Upper lobe of left lung (tissue), 6 donors: ENCODE measurements at regions not wholly inside any gene's neighbourhood (a gene's known extent, or its start where the extent isn't known, plus 50 kb on each side); places are given as distances from the start of the nearest gene placed in this dataset.
"Not testable (repeated sequence)": the region's sequence is repeated elsewhere in the genome, so short reads cannot be mapped to it uniquely, and the experiment has no call there.

Experiments
- ATAC-seq, 2 donors: fragments of 200-7000 bp; cut with Tn5 transposase; one replicate each; pipeline ENCODE4 v1.9.1; 2022; ENCODE audit warnings: mild to moderate bottlenecking in 2 of 2, moderate library complexity in 2 of 2; ENCODE audit not compliant: low FRiP score in 2 of 2
- DNase-seq, 2 donors: peaks; one replicate each; pipeline ENCODE4 v3.0.0-alpha.2; 2019 to 2020
- H3K27ac ChIP-seq, 4 donors: fragments of 200-600 bp; sonication (generic); one replicate each; pipeline ENCODE4 v1.5.1; 2016 to 2019
- H3K27me3 ChIP-seq, 4 donors: fragments of 200-600 bp; sonication (generic); one replicate each; pipeline ENCODE4 v1.5.1; 2017 to 2019
- H3K36me3 ChIP-seq, 4 donors: fragments of 200-600 bp; sonication (generic); one replicate each; pipeline ENCODE4 v1.5.1; 2016 to 2019
- H3K4me1 ChIP-seq, 4 donors: fragments of 200-600 bp; sonication (generic); one replicate each; pipeline ENCODE4 v1.5.1; 2018 to 2019
- H3K4me3 ChIP-seq, 4 donors: fragments of 200-600 bp; sonication (generic); one replicate each; pipeline ENCODE4 v1.5.1; 2017 to 2019; ENCODE audit warnings: mild to moderate bottlenecking in 2 of 4, moderate library complexity in 1 of 4
- H3K9me3 ChIP-seq, 4 donors: fragments of 200-600 bp; sonication (generic); one replicate each; pipeline ENCODE4 v1.5.1; 2018 to 2019
- CTCF ChIP-seq, 6 experiments: fragments of 450-650 bp in 4 of 6; fragments of 200-600 bp in 2 of 6; sonication (generic) in 2 of 6; IDR thresholded peaks; one replicate each; pipeline ENCODE4 v1.5.1; 2016 to 2019; ENCODE audit warnings: antibody characterized with exemption in 6 of 6
- EP300 ChIP-seq, 4 donors: sonication (generic); formaldehyde crosslinking; IDR thresholded peaks; one replicate each; pipeline ENCODE4 v1.5.1; 2017; ENCODE audit warnings: antibody characterized with exemption in 4 of 4, control low read depth in 2 of 4
- POLR2A ChIP-seq, 4 donors: fragments of 450-650 bp; IDR thresholded peaks; one replicate each; pipeline ENCODE4 v1.5.1; 2016 to 2017; ENCODE audit warnings: antibody characterized with exemption in 4 of 4, mild to moderate bottlenecking in 2 of 4
- POLR2AphosphoS5 ChIP-seq, 2 donors: sonication (generic); formaldehyde crosslinking; IDR thresholded peaks; one replicate each; pipeline ENCODE4 v1.5.1; 2017; ENCODE audit warnings: antibody characterized with exemption in 2 of 2
- WGBS, 2 donors: methylation state at CpG; one replicate each; pipeline ENCODE4 v1.1.5; 2017 to 2018; 5-methylcytosine and 5-hydroxymethylcytosine counted together
- donor health status: DM: no; HTN: no; CAD: no; lungs with moderate emphysema.
- donor health status: DM: no; HTN: yes; CAD: no; lungs with severe emphysema.

DNA sequence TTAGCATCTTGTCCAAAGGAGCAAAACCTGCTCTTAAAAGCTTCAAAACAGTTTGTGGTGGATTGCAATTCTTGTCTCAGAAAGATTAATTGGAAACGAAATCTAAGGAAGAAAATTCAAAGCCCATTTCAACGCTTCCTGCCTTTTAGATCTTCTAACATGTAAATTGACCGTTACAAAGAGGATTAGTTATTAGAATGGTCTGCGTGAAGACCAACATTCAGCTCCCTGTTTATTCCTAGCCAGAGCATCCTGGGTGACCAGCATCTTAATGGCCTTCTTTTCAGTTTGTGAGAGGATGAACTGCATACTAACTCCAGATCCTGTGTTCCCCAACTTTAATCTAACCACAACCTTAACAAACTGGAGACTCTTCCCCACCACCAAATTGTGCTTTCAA, 109.9 kb upstream of the SLC1A3 start:
- Histone ChIP-seq H3K27ac (no peak overlapping the region), H3K9me3 (no peaks in the 10 kb centered on the region), H3K36me3 (no peaks in the 10 kb centered on the region), H3K27me3 (no peaks in the 10 kb centered on the region), H3K4me3 (no peak overlapping the region), H3K4me1 (no peaks in the 10 kb centered on the region)
- DNase-seq (no peak), ATAC-seq (no peak)
- 76 to 86% methylated on average over 4 of the region's 4 CpGs for WGBS, 2 donors
- TF ChIP-seq POLR2A (IDR thresholded peaks at IDR 0.05) (no peak), EP300 (IDR thresholded peaks at IDR 0.05) (no peak), POLR2AphosphoS5 (IDR thresholded peaks at IDR 0.05) (no peak), CTCF (IDR thresholded peaks at IDR 0.05) (no peak)

DNA sequence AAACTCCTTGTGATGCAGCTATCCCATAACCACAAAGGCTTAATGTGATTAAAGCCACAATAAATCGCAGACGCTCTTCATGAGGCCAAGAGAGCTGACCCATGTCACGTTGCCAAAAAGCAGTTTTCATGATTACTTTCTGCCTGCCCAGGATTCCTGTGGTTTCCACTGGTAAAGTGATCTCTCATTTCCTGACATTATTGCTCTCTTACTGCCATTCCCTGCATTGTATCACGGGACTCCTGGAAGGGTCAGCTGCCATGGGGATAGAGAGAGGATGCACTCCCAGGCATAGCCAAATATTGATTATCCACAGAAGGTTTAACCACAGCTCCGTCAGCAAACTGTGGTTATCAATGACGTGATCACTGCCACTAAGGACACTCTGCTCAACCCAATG, 103.8 kb upstream of the SLC1A3 start:
- no peak for DNase-seq
- no peaks in the 10 kb centered on the region for H3K27me3 ChIP-seq
- H3K4me3 ChIP-seq: no peak overlapping the region
- ATAC-seq: peak; percentile 43 to 80
- TF ChIP-seq POLR2AphosphoS5 (IDR thresholded peaks at IDR 0.05) (no peak), CTCF (IDR thresholded peaks at IDR 0.05) (no peak), EP300 (IDR thresholded peaks at IDR 0.05) (no peak), POLR2A (IDR thresholded peaks at IDR 0.05) (no peak)
- no peaks in the 10 kb centered on the region for H3K9me3 ChIP-seq
- H3K4me1 ChIP-seq: no peaks in the 10 kb centered on the region
- H3K27ac ChIP-seq: no peak overlapping the region
- WGBS, 2 donors: 47 to 54% methylated on average over 6 of the region's 6 CpGs
- no peaks in the 10 kb centered on the region for H3K36me3 ChIP-seq

DNA sequence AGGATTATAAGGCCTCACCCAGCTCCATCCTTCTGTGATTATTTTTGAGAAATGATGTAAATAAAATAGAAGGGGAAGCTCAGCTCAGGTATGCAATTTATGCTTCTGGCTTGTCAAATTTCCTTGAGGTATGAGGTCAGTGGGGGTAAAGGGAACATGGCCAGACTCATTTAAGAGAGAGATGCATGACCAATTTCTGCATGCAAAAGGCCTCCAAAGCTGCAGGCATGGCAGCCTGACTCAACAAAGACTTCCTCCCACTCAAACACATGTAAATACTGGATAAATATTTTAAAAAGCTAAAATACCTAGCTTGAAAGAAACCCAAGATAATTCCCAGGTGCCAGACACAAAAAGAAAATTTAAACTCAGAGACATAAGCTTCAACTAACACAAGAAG, 101.4 kb upstream of the SLC1A3 start:
- Histone ChIP-seq H3K27ac (no peak overlapping the region), H3K27me3 (no peaks in the 10 kb centered on the region), H3K4me3 (no peak overlapping the region), H3K4me1 (no peaks in the 10 kb centered on the region), H3K9me3 (no peaks in the 10 kb centered on the region), H3K36me3 (no peaks in the 10 kb centered on the region)
- no peak for TF ChIP-seq CTCF (IDR thresholded peaks at IDR 0.05)
- no peak for TF ChIP-seq POLR2AphosphoS5 (IDR thresholded peaks at IDR 0.05)
- TF ChIP-seq POLR2A (IDR thresholded peaks at IDR 0.05): no peak
- TF ChIP-seq EP300 (IDR thresholded peaks at IDR 0.05): no peak
- no peak for DNase-seq
- no peak for ATAC-seq

GRCh38 chr5:36507332-36507952, 99.0 kb upstream of the SLC1A3 start:
- DNase-seq (peak in 1 of 2 donors; percentile 72), ATAC-seq (peak; percentile 67 to 75)
- Histone ChIP-seq H3K4me3 (no peak overlapping the region), H3K36me3 (no peaks in the 10 kb centered on the region), H3K27ac (no peak overlapping the region), H3K9me3 (no peaks in the 10 kb centered on the region), H3K27me3 (no peaks in the 10 kb centered on the region), H3K4me1 (no peaks in the 10 kb centered on the region)
- TF ChIP-seq POLR2AphosphoS5 (IDR thresholded peaks at IDR 0.05) (no peak), POLR2A (IDR thresholded peaks at IDR 0.05) (no peak), CTCF (IDR thresholded peaks at IDR 0.05) (peak; percentile 52 to 76 (median 70)), EP300 (IDR thresholded peaks at IDR 0.05) (no peak)
- 47 to 53% methylated on average over 6 of the region's 6 CpGs for WGBS, 2 donors

DNA sequence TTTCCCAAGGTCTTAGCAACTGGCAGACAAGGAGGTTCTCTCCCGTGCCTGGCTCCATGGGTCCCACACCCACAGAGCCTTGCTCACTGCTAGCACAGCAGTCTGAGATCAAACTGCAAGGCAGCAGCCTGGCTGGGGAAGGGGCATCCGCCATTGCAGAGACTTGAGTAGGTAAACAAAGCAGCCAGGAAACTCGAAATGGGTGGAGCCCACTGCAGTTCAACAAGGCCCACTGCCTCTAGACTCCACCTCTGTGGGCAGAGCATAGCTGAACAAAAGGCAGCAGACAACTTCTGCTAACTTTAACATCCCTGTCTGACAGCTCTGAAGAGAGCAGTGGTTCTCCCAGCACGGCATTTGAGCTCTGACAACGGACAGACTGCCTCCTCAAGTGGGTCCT, 98.1 kb upstream of the SLC1A3 start:
- H3K36me3 ChIP-seq, H3K4me3 ChIP-seq, H3K9me3 ChIP-seq, H3K27me3 ChIP-seq, H3K4me1 ChIP-seq, DNase-seq, ATAC-seq, H3K27ac ChIP-seq: not testable (repeated sequence)
- 17 to 52% methylated on average over 1 to 5 of the region's 5 CpGs for WGBS, 2 donors

DNA sequence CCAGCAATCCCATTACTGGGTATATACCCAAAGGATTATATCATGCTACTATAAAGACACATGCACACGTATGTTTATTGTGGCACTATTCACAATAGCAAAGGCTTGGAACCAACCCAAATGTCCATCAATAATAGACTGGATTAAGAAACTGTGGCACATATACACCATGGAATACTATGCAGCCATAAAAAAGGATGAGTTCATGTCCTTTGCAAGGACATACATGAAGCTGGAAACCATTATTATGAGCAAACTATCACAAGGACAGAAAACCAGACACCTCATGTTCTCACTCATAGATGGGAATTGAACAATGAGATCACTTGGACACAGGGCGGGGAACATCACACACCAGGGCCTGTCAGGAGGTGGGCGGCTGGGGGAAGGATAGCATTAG, 92.8 kb upstream of the SLC1A3 start:
- H3K4me1 ChIP-seq, H3K4me3 ChIP-seq, H3K27ac ChIP-seq, DNase-seq, H3K27me3 ChIP-seq, ATAC-seq, H3K36me3 ChIP-seq, H3K9me3 ChIP-seq: not testable (repeated sequence)
- 93 to 94% methylated on average over 3 of the region's 3 CpGs for WGBS, 2 donors
